ENCODE measurements at regions not wholly inside any gene's neighbourhood (a gene's known extent, or its start where the extent isn't known, plus 50 kb on each side); places are given as distances from the start of the nearest gene placed in this dataset.

GRCh38 chr3:10669490-10670048 lies 146.5 kb upstream of the SLC6A11 start:
- Histone ChIP-seq H3K9me1 (replicated peaks; ENCODE audit: control insufficient read depth, extremely low read depth, insufficient read depth, low read length) (no peaks in the 10 kb centered on the region), H2AFZ (ENCODE audit: low read depth, low read length) (no peak overlapping the region), H3K27ac (ENCODE audit: insufficient read depth, low read depth, low read length) (no peak overlapping the region), H4K20me1 (replicated peaks; ENCODE audit: control insufficient read depth, extremely low read depth, insufficient read depth, low read length) (no peaks in the 10 kb centered on the region), H3K4me3 (replicated peaks in 1 of 3; ENCODE audit: insufficient read depth in 1 of 3, low read depth in 1 of 3, low read length in 3 of 3) (no peak overlapping the region), H3K9ac (replicated peaks; ENCODE audit: extremely low read depth, insufficient read depth, low read length) (no peak overlapping the region), H3K4me2 (ENCODE audit: insufficient read depth, low read length) (no peak overlapping the region), H3K36me3 (ENCODE audit: control insufficient read depth in 2 of 2, extremely low read depth in 1 of 2, insufficient read depth in 2 of 2, low read length in 2 of 2) (no peaks in the 10 kb centered on the region), H3K4me1 (ENCODE audit: control insufficient read depth, extremely low read depth, insufficient read depth, low read length) (no peaks in the 10 kb centered on the region), H3K79me2 (ENCODE audit: control insufficient read depth, insufficient read depth, low read length) (no peaks in the 10 kb centered on the region), H3K9me3 (replicated peaks; ENCODE audit: control insufficient read depth, insufficient read depth, low read length) (no peaks in the 10 kb centered on the region), H3K27me3 (ENCODE audit: control insufficient read depth in 2 of 2, insufficient read depth in 2 of 2, low read length in 2 of 2) (no peaks in the 10 kb centered on the region)
- dilution Hi-C loops (cut with MboI; ENCODE audit: extremely low pct_ligation_motif_present, low sequenced_read_pairs), result no loop called here
- DNase-seq (ENCODE audit: low read depth, low spot score) (no peak), FAIRE-seq (no peak)
- CTCF ChIA-PET, result no interaction called here
- intact Hi-C loops (cut with micrococcal nuclease), result no loop called here
- POLR2A ChIA-PET, result no interaction called here
- TF ChIP-seq GATA2 (IDR thresholded peaks at IDR 0.05; ENCODE audit: insufficient read depth, insufficient read length, low read depth, low read length), result no peak
- TF ChIP-seq MAX (IDR thresholded peaks at IDR 0.05; ENCODE audit: insufficient read depth, insufficient read length), result no peak
- no peak for TF ChIP-seq FOS (IDR thresholded peaks at IDR 0.05; ENCODE audit: borderline replicate concordance, insufficient read depth, low read length)
- TF ChIP-seq, protein P1, sequence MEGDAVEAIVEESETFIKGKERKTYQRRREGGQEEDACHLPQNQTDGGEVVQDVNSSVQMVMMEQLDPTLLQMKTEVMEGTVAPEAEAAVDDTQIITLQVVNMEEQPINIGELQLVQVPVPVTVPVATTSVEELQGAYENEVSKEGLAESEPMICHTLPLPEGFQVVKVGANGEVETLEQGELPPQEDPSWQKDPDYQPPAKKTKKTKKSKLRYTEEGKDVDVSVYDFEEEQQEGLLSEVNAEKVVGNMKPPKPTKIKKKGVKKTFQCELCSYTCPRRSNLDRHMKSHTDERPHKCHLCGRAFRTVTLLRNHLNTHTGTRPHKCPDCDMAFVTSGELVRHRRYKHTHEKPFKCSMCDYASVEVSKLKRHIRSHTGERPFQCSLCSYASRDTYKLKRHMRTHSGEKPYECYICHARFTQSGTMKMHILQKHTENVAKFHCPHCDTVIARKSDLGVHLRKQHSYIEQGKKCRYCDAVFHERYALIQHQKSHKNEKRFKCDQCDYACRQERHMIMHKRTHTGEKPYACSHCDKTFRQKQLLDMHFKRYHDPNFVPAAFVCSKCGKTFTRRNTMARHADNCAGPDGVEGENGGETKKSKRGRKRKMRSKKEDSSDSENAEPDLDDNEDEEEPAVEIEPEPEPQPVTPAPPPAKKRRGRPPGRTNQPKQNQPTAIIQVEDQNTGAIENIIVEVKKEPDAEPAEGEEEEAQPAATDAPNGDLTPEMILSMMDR (IDR thresholded peaks at IDR 0.05; ENCODE audit: extremely low read depth in 1 of 2, insufficient read depth in 1 of 2, low read depth in 1 of 2, low read length in 2 of 2), result no peak
- no peak for TF ChIP-seq POLR2AphosphoS5 (IDR thresholded peaks at IDR 0.05; ENCODE audit: insufficient read depth, low read depth, low read length)
- TF ChIP-seq JUN (IDR thresholded peaks at IDR 0.05; ENCODE audit: borderline replicate concordance, insufficient read depth, insufficient read length, low read depth), result no peak
- no peak for TF ChIP-seq EZH2 (IDR thresholded peaks at IDR 0.05; ENCODE audit: borderline replicate concordance, low read depth, low read length, severe bottlenecking)
- TF ChIP-seq MYC (IDR thresholded peaks at IDR 0.05; ENCODE audit: low read depth, low read length), result no peak
- TF ChIP-seq POLR2A (IDR thresholded peaks at IDR 0.05; ENCODE audit: low read depth, low read length), result no peak
- BruUV-seq (replicated peaks), result no TSS peak
